Thoracic aorta (tissue), 2 donors: ENCODE measurements at regions not wholly inside any gene's neighbourhood (a gene's known extent, or its start where the extent isn't known, plus 50 kb on each side); places are given as distances from the start of the nearest gene placed in this dataset.

Experiments used
- ATAC-seq: fragments of 150-250 bp; one replicate; pipeline ENCODE4 v1.8.0; 2017; ENCODE audit warnings: low read depth; ENCODE audit not compliant: insufficient number of reproducible peaks, low FRiP score
- DNase-seq: peaks from one replicate; pipeline ENCODE4 v3.0.0-alpha.2; 2020; ENCODE audit warnings: low spot score
- H3K27ac ChIP-seq, 2 donors: fragments of 200-600 bp; sonication (generic); 1 replicate in 1 of 2; 2 replicates in 1 of 2; pipeline ENCODE4 v1.5.1; 2016; ENCODE audit warnings: mild to moderate bottlenecking in 2 of 2, moderate library complexity in 2 of 2
- H3K27me3 ChIP-seq: fragments of 200-600 bp; sonication (generic); replicated peaks from 2 replicates; pipeline ENCODE4 v1.6.0; 2016; ENCODE audit warnings: mild to moderate bottlenecking; ENCODE audit not compliant: insufficient read depth
- H3K36me3 ChIP-seq: fragments of 200-600 bp; sonication (generic); one replicate; pipeline ENCODE4 v1.5.1; 2016
- H3K4me1 ChIP-seq, 2 donors: fragments of 200-600 bp; sonication (generic); 1 replicate in 1 of 2; 2 replicates in 1 of 2; pipeline versions ENCODE4 v1.5.1 to v1.6.0; 2016; ENCODE audit warnings: low read depth in 2 of 2, mild to moderate bottlenecking in 1 of 2; ENCODE audit not compliant: control insufficient read depth in 1 of 2
- H3K4me3 ChIP-seq: fragments of 200-600 bp; sonication (generic); 2 replicates; pipeline ENCODE4 v1.5.1; 2016; ENCODE audit warnings: mild to moderate bottlenecking
- H3K9me3 ChIP-seq: fragments of 200-600 bp; sonication (generic); 2 replicates; pipeline ENCODE4 v1.5.1; 2016
- TF ChIP-seq, protein P1 (sequence below): fragments of 200-600 bp; sonication (generic); IDR thresholded peaks from one replicate; pipeline ENCODE4 v1.5.1; 2019; ENCODE audit warnings: antibody characterized with exemption

DNA sequence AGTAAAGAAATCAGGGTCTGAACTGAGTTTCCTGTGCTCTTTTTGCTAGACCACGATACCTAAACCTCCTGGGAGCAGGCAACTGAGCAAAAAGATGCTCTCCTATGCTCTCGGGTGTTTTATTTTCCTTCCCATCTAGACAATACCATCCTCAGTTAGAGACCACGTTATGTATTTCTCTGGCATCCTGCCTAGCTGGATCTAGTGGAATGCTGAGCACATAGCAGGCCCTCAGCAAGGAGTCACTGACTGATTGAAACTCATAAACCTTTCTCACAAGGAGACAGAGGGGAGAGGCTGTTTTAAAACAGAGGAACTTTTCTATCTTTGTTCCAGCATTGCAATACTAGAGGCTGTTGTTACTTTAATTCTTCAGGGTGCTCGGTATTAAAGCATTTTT, 168.0 kb downstream of the CYYR1 start:
- Histone ChIP-seq H3K4me1 (peaks cover 0 to 10% of the 10 kb centered on the region in 2 donors), H3K4me3 (no peak overlapping the region), H3K36me3 (no peaks in the 10 kb centered on the region), H3K27ac (no peak overlapping the region), H3K27me3 (no peaks in the 10 kb centered on the region), H3K9me3 (no peaks in the 10 kb centered on the region)
- TF ChIP-seq, protein P1, sequence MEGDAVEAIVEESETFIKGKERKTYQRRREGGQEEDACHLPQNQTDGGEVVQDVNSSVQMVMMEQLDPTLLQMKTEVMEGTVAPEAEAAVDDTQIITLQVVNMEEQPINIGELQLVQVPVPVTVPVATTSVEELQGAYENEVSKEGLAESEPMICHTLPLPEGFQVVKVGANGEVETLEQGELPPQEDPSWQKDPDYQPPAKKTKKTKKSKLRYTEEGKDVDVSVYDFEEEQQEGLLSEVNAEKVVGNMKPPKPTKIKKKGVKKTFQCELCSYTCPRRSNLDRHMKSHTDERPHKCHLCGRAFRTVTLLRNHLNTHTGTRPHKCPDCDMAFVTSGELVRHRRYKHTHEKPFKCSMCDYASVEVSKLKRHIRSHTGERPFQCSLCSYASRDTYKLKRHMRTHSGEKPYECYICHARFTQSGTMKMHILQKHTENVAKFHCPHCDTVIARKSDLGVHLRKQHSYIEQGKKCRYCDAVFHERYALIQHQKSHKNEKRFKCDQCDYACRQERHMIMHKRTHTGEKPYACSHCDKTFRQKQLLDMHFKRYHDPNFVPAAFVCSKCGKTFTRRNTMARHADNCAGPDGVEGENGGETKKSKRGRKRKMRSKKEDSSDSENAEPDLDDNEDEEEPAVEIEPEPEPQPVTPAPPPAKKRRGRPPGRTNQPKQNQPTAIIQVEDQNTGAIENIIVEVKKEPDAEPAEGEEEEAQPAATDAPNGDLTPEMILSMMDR = no peak
- no peak for ATAC-seq
- DNase-seq = no peak

- no peak overlapping the region for H3K4me3 ChIP-seq
- H3K27me3 ChIP-seq = no peaks in the 10 kb centered on the region
- TF ChIP-seq, protein P1 = no peak
- no peak for DNase-seq
- H3K4me1 ChIP-seq = peaks cover 0 to 10% of the 10 kb centered on the region in 2 donors
- H3K9me3 ChIP-seq = no peaks in the 10 kb centered on the region
- H3K36me3 ChIP-seq = no peaks in the 10 kb centered on the region
- no peak overlapping the region for H3K27ac ChIP-seq
- ATAC-seq = no peak
Observed at GRCh38 chr21:26404288-26404687, 168.8 kb downstream of the CYYR1 start.

GRCh38 chr21:26403321-26403720, 169.8 kb downstream of the CYYR1 start:
- Histone ChIP-seq H3K9me3 (no peaks in the 10 kb centered on the region), H3K27me3 (no peaks in the 10 kb centered on the region), H3K27ac (no peak overlapping the region), H3K36me3 (no peaks in the 10 kb centered on the region), H3K4me1 (peaks cover 0 to 10% of the 10 kb centered on the region in 2 donors), H3K4me3 (no peak overlapping the region)
- ATAC-seq (no peak), DNase-seq (no peak)
- TF ChIP-seq, protein P1 = no peak

DNA sequence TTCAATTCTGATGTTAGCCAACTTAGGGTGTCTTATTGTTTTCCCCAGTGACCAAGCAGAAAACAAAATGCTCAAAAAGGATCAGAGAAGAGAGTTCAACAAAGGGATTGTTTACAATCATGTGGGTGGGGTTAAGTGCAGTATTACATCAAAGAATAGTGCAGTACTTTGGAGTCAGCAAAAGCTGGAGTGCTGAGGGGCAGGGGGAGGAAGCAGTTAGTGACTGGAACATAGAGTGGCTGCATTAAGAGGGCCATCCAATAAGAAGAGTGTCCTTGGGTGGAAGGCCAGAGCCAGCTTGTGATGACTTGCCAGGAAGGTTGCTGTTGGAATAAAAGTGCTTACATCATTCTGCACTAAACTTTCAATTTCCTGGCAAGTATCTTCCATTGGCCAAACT, 175.5 kb downstream of the CYYR1 start:
- ATAC-seq = no peak
- Histone ChIP-seq H3K27me3 (no peaks in the 10 kb centered on the region), H3K36me3 (no peaks in the 10 kb centered on the region), H3K4me1 (no peaks in the 10 kb centered on the region), H3K27ac (no peak overlapping the region), H3K9me3 (no peaks in the 10 kb centered on the region), H3K4me3 (no peak overlapping the region)
- TF ChIP-seq, protein P1 = no peak
- no peak for DNase-seq

- no peak overlapping the region for H3K4me3 ChIP-seq
- TF ChIP-seq, protein P1 = no peak
- no peaks in the 10 kb centered on the region for H3K9me3 ChIP-seq
- no peaks in the 10 kb centered on the region for H3K27me3 ChIP-seq
- H3K27ac ChIP-seq = no peak overlapping the region
- H3K4me1 ChIP-seq = peaks cover 8 to 19% of the 10 kb centered on the region in 2 donors
- ATAC-seq (no peak), DNase-seq (no peak)
- no peaks in the 10 kb centered on the region for H3K36me3 ChIP-seq
Observed at GRCh38 chr21:26394341-26394740, 178.7 kb downstream of the CYYR1 start.
